Calu3 (cell line): ENCODE measurements at regions not wholly inside any gene's neighbourhood (a gene's known extent, or its start where the extent isn't known, plus 50 kb on each side); places are given as distances from the start of the nearest gene placed in this dataset.

Experiments
- BruUV-seq: library from RNA; stranded (reverse); fragments of 400-500 nt; replicated peaks from 2 replicates; lab custom pipeline; 2021; lab: Mats Ljungman, UMichigan
- CTCF ChIA-PET: fragments of 300-600 bp; sonication (Branson Sonifier 250); formaldehyde crosslinking; loops from one replicate; lab custom pipeline; 2022; ENCODE audit warnings: antibody characterized with exemption; lab: Charles Lee
- DNase-seq: peaks from one replicate; pipeline ENCODE4 v3.0.0; 2022
- H3K27ac Mint-ChIP-seq: one replicate; pipeline ENCODE4 v1.8.0; 2022; ENCODE audit warnings: mixed read lengths; ENCODE audit not compliant: unreplicated experiment
- H3K27me3 Mint-ChIP-seq: one replicate; pipeline ENCODE4 v1.8.0; 2022; ENCODE audit warnings: mixed read lengths; ENCODE audit not compliant: unreplicated experiment
- H3K36me3 Mint-ChIP-seq: one replicate; pipeline ENCODE4 v1.8.0; 2022; ENCODE audit warnings: mild to moderate bottlenecking, moderate library complexity, mixed read lengths; ENCODE audit not compliant: insufficient read depth, unreplicated experiment
- H3K4me1 Mint-ChIP-seq: one replicate; pipeline ENCODE4 v1.8.0; 2022; ENCODE audit warnings: mild to moderate bottlenecking, low read depth, mixed read lengths; ENCODE audit not compliant: unreplicated experiment
- H3K4me3 Mint-ChIP-seq: one replicate; pipeline ENCODE4 v1.8.0; 2022; ENCODE audit warnings: mild to moderate bottlenecking, low read depth, moderate library complexity, mixed read lengths; ENCODE audit not compliant: unreplicated experiment
- H3K9me3 Mint-ChIP-seq: one replicate; pipeline ENCODE4 v1.8.0; 2022; ENCODE audit warnings: low read depth, mixed read lengths; ENCODE audit not compliant: unreplicated experiment
- intact Hi-C: fragments of 100-400 bp; cut with micrococcal nuclease; formaldehyde crosslinking; loops from one replicate; pipeline ENCODE4 v1.10.0; 2022; ENCODE audit not compliant: unreplicated experiment
- TF ChIP-seq, protein P1 (sequence below): fragments of 200-600 bp; IDR thresholded peaks from one replicate; pipeline ENCODE4 v1.8.0; 2022; ENCODE audit warnings: antibody characterized with exemption; ENCODE audit not compliant: unreplicated experiment

DNA sequence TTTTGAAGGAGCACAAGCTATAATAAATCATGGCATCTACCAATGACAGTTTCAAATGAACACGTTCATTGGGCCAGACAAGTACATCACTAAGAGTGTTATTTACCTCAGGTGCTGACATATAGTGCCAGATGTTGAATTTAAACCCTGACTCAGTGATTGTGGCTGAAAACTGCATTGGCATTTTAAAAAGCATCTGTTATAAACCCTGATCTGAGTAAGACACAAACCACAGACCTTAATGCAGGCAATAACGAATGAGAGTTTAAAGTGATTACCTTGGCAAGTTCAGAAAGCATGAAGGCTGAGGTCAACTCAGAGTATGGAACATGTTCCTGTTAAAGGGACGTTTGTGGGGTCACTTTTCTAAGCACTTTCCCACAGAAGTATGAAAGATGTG is 865.1 kb upstream of the TMPRSS15 start:
- Mint-ChIP-seq H3K36me3 (no peaks in the 10 kb centered on the region), H3K27me3 (no peaks in the 10 kb centered on the region), H3K27ac (no peak overlapping the region), H3K4me1 (no peaks in the 10 kb centered on the region), H3K9me3 (peaks cover 3% of the 10 kb centered on the region), H3K4me3 (no peak overlapping the region)
- CTCF ChIA-PET: no interaction called here
- intact Hi-C loops: no loop called here
- no TSS peak for BruUV-seq
- TF ChIP-seq, protein P1, sequence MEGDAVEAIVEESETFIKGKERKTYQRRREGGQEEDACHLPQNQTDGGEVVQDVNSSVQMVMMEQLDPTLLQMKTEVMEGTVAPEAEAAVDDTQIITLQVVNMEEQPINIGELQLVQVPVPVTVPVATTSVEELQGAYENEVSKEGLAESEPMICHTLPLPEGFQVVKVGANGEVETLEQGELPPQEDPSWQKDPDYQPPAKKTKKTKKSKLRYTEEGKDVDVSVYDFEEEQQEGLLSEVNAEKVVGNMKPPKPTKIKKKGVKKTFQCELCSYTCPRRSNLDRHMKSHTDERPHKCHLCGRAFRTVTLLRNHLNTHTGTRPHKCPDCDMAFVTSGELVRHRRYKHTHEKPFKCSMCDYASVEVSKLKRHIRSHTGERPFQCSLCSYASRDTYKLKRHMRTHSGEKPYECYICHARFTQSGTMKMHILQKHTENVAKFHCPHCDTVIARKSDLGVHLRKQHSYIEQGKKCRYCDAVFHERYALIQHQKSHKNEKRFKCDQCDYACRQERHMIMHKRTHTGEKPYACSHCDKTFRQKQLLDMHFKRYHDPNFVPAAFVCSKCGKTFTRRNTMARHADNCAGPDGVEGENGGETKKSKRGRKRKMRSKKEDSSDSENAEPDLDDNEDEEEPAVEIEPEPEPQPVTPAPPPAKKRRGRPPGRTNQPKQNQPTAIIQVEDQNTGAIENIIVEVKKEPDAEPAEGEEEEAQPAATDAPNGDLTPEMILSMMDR: no peak
- DNase-seq: no peak

DNA sequence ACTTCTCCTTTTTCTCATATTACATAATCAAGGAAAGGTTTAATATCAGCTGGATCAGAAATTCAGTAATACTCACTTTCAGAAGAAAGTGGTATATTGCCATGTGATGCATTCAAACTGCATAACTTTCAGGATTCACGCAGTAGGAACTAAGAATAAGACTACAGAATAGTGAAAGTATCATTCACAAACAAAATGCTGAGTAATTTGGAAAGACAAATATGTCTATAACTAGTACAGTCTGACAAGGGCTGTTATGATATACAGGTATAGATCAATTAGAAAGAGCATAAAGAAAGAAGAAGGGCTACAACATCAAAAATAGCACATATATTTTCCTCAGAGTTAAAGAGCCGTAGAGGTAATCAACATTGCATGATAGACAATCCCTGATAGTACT is 871.5 kb upstream of the TMPRSS15 start:
- Mint-ChIP-seq H3K4me3 (no peak overlapping the region), H3K9me3 (peaks cover 3% of the 10 kb centered on the region), H3K36me3 (no peaks in the 10 kb centered on the region), H3K27me3 (no peaks in the 10 kb centered on the region), H3K27ac (no peak overlapping the region), H3K4me1 (no peaks in the 10 kb centered on the region)
- no TSS peak for BruUV-seq
- CTCF ChIA-PET: no interaction called here
- intact Hi-C loops: no loop called here
- DNase-seq: no peak
- TF ChIP-seq, protein P1: no peak

DNA sequence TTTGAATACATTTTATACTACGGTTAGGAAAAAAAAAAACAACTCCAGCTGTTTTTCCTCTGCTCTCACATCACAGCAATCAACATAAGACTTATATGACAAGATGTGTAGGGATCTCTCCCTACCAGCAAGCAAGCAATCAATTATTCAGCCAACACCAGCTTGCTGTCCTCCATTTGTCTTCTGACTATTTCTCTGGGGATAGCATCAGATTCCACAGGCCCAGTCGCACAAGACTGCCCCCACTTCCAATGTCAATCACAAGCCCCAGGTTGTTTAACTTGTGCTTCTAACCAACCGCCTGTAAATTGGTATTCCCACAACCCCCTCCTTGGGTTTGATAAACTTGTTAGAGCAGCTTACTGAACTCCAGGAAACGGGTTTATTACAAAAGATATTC is 873.1 kb upstream of the TMPRSS15 start:
- no TSS peak for BruUV-seq
- Mint-ChIP-seq H3K4me3 (no peak overlapping the region), H3K27me3 (no peaks in the 10 kb centered on the region), H3K36me3 (no peaks in the 10 kb centered on the region), H3K9me3 (peaks cover 3% of the 10 kb centered on the region), H3K4me1 (no peaks in the 10 kb centered on the region), H3K27ac (no peak overlapping the region)
- intact Hi-C loops: no loop called here
- DNase-seq: no peak
- CTCF ChIA-PET: interaction anchor here (0.7 kb wide), 1 partner anchor 679 kb away, joined by 3 read pairs; no protein-coding TSS in a partner anchor
- TF ChIP-seq, protein P1: no peak

DNA sequence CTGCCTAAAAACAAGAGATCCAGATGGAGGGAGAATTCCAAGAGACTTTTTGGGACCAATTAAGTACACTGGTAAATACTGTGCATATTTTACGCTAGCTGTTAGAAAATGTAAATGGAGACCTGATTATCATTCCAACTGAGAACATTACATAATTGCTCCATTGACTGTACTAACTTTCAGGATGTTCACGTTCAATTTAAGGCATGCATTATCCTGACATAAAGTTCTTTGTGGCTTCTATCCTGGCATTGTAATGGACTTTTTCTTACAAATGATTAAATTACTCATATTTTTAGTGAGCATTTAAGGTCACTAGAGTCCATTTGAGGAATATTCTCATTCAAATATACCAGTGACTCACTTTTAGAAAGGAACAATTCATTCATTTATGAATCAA is 883.3 kb upstream of the TMPRSS15 start:
- H3K27me3 Mint-ChIP-seq: no peaks in the 10 kb centered on the region
- no peak overlapping the region for H3K27ac Mint-ChIP-seq
- H3K4me3 Mint-ChIP-seq: no peak overlapping the region
- TF ChIP-seq, protein P1: no peak
- H3K36me3 Mint-ChIP-seq: no peaks in the 10 kb centered on the region
- DNase-seq: no peak
- intact Hi-C loops: no loop called here
- no TSS peak for BruUV-seq
- no peaks in the 10 kb centered on the region for H3K4me1 Mint-ChIP-seq
- H3K9me3 Mint-ChIP-seq: peaks cover 4% of the 10 kb centered on the region
- CTCF ChIA-PET: no interaction called here
